ENCODE measurements at regions not wholly inside any gene's neighbourhood (a gene's known extent, or its start where the extent isn't known, plus 50 kb on each side); places are given as distances from the start of the nearest gene placed in this dataset.

DNA sequence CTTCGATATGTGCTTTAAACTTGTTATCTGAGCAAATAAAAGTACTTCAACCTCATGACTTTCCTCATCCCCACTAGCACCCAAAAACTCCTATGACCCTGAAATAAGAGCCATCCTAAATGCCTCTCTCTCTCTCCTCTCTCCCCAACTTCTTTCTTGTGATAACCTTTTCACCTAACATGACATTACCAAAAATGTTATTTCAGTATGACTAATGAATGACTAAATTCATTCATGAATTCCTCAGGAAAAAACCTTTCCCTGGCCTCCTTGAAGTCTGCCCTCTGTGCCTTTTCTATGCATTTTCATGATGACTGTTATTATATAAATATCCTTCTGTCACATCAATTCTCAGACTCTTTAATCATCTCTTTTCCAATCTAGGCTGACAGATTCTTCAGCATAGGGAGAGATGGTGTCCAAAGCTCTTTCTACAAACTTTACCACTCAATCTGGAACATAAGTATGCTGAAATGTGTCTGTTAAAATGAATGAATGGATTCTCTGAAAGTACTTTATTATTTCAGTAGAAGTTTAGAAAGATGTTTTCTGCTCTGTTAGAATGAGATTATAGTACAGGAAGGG lies 114.3 kb upstream of the GGTLC1 start:
- no peak for DNase-seq (ENCODE audit: low read depth)

- DNase-seq (ENCODE audit: low read depth): no peak
Observed at GRCh38 chr20:24102290-24102689, 113.7 kb upstream of the GGTLC1 start.

- DNase-seq (ENCODE audit: low read depth): peak; percentile 41
Observed at GRCh38 chr20:24100370-24101011, 111.9 kb upstream of the GGTLC1 start.

- DNase-seq (ENCODE audit: low read depth): no peak
Observed at GRCh38 chr20:24098886-24099285, 110.3 kb upstream of the GGTLC1 start.

DNA sequence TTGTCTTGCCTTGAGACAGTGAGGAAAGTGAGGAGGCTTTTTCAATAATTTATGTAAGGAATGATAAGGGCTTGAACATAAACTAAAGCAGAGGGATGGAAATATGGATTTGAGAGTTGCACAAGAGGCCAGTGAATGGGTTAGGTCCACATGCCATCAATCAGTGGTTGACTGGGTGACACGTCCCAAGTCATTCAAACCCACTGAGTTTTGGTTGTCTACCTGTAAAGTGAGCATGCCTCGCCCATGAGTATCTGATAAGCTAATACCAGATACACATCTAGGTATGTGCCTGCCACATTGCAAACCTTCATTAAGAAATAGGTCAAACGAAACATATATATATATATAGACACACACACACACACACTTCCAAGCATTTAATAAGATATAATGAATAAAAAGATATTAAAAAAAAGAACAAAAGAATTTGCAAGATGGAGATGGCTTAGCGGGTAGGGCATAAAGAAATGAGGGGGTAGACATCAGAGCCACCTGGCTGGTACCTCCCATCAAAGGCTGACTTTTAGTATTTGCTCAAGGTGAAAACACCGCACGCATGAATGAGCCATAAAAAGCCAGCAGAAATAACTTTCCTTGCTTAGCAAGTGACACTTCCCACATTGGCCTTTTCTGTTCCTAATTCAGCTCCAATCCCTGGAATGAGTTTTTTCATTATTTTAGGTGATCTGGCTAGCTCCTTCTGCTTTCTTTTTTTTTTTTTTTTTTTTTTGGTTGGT lies 109.1 kb upstream of the GGTLC1 start:
- no peak for DNase-seq (ENCODE audit: low read depth)

DNA sequence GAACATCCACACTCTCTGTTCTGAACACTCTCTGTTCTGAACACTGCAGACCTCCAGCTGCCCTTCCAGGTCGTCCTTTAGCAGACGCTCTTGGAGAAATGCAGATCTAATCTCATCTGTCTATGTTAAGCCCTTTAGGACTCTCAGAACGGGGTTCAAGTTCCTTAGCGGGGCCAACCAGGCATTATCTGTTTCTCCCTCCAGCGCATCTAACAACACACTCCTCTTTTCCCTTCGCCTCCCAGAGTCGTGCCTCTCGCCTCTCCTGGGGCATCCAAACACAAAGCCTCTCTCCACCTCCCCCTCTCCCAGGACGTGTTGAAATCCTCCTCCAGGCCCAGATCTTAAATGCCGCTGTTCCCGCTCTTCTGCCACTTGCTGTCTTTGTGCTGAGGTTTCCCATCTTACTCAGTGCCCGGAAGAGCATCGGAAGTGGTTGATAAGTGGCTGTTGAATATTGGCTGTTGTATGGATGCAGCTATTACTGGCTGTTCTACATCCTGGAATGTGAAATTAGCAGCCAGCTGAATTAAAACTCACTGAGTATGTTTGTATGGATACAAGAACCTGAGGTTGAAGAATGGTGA lies 108.4 kb upstream of the GGTLC1 start:
- DNase-seq (ENCODE audit: low read depth): no peak

DNA sequence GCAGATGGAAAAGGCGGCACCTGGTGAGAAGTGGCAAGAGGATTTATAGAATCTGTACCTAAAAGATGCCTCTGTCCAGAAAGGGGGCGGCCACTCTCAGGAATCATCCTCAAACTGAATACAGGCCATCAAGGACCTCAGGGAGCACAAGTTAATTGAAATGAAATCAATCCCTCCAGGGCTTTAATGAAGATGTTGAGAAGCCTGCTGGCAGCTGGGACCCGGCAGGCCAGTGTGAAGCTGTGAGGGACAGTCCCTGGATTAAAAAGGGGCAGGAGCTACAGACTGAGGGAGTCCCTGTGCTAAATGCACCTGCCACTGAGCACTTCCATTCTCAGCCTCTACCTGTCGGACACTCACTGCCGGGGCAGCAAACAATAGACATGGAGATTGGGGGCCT lies 107.7 kb upstream of the GGTLC1 start:
- DNase-seq (ENCODE audit: low read depth): no peak

DNA sequence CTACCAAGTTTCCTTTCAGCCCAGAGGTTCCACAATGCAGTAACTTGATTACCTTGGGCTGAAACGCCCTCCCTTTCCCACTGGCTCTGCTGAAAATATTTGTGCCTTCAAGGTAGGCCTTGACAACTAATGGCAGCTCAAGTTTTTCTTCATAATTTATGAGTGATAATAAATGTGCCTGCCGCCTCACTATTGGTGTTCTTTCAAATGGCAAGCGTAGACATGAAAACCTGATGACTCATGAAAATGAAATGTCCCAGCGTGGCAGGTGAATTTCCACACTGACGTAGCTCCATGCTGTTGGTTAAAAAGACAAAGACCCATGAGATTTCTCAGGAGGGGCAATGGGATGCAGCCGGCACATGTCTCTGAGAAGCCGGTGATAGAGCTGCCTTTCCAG lies 107.2 kb upstream of the GGTLC1 start:
- DNase-seq (ENCODE audit: low read depth): no peak

DNA sequence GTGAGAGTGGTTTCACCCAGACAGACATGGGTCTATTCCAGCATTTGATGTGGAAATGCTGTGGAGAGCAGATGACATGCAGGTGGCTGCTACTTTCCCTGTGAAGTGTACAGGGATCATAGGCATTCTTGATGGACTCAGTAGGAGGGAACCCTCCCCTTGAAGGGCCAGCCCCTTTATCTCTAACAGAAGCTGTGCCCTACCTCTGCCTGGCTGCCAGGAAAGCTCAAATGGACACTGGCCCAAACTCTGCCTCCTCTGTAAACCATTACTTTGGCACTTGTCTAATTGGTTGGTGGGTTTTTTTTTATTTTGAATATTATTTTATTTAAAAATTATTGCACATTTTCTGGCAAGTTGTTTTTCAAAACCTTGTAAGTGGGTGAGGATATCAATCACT lies 106.7 kb upstream of the GGTLC1 start:
- DNase-seq (ENCODE audit: low read depth): no peak

DNA sequence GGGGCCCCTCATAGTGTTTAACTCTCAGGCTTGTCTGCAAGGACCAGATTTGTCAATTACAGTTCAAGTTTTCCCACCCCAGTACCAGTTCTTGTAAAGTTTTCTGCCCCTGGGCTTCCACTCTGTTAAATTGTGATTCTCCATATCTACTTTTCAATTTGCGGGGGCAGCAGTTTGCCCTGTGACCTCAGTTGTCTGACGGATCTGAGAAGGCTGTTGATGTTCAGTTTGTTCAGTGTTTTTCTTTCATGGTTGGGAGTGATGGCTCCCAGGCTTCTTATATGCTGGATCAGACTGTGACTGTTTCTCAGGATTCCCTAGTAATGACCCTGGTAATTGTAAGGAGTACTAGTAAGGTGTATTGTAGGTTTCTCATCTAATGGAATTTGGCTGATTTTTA lies 101.0 kb upstream of the GGTLC1 start:
- DNase-seq (ENCODE audit: low read depth): no peak

GRCh38 chr20:24086121-24086520 lies 97.5 kb upstream of the GGTLC1 start:
- no peak for DNase-seq (ENCODE audit: low read depth)

DNA sequence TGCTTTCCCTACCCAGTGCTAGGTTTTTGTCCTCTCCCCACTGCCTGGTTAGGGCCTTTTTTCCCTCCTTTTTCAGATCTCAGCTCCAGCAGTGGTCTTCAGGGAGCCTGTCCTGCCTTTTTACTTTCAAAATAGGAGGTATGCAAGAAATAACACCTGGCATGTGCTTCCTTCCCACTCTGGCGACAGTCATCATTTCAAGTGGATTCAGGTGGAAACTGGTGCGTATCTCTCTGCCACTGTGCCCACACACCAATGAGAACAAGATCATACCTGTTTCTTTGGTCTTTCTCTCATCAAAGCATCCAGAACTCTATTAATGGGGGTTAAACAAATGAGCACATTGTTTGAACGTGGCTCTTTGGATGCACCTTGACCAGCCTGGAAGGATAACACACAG lies 95.7 kb upstream of the GGTLC1 start:
- DNase-seq (ENCODE audit: low read depth): no peak

- no peak for DNase-seq (ENCODE audit: low read depth)
Observed at GRCh38 chr20:24081077-24081476, 92.5 kb upstream of the GGTLC1 start.

DNA sequence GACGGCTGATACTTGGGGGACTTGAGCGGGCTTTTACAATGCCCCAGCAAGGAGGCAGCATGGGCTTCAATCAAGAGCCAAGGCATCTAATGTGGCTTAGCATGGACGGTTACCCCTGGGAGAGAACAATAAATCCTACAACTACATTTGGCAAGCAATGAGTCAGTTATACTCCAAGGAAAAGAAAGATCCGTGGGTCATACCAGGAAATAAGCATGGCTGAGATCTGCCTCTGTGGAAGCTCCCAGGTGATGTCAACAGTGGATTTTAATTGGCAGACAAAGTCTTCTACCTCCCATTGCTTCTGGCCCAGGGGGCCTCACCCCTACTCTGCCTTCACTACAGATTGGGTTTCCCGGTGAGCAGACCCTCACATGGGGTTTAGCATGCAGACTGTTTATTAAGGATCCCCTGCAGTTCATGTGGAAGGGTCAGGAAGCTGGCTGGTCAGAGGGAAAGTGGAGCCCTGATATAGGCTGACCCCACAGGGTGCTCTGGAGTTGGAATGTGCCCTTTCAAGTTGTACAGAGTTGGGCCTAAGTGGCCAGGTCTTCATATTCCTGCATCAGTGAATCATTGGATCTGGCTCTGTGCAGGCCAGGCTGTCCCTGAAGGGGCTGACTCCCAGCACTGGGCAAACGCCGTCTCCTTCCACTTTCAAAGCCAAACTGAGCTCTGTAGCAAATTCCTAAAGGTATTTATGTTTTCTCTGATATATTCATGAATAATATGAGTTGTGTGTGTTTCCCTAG lies 91.3 kb upstream of the GGTLC1 start:
- DNase-seq (ENCODE audit: low read depth): no peak

- DNase-seq (ENCODE audit: low read depth): no peak
Observed at GRCh38 chr20:24077145-24077544, 88.6 kb upstream of the GGTLC1 start.

GRCh38 chr20:24070679-24071078 lies 82.1 kb upstream of the GGTLC1 start:
- no peak for DNase-seq (ENCODE audit: low read depth)

- peak; percentile 11 for DNase-seq (ENCODE audit: low read depth)
Observed at GRCh38 chr20:24066076-24066700, 77.6 kb upstream of the GGTLC1 start.

DNA sequence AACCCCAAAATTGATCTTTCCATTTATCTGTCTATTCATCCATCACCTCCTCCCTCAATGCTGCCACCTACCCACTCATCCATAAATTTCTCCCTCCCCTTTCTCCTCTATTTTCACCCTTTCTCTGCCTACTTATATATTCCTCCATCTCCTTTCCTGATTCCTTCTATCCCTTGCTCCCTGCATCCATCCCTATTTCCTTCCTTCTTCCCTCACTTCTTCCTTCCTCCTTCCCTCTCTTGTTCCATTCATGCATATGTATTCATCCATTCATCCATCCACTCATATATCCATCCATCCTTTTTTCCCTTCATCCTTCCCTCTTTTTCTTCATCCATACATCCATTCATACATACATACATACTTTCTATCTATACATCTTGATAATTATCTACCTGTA lies 76.3 kb upstream of the GGTLC1 start:
- DNase-seq (ENCODE audit: low read depth): no peak

- no peak for DNase-seq (ENCODE audit: low read depth)
Observed at GRCh38 chr20:24064092-24064491, 75.5 kb upstream of the GGTLC1 start.

DNA sequence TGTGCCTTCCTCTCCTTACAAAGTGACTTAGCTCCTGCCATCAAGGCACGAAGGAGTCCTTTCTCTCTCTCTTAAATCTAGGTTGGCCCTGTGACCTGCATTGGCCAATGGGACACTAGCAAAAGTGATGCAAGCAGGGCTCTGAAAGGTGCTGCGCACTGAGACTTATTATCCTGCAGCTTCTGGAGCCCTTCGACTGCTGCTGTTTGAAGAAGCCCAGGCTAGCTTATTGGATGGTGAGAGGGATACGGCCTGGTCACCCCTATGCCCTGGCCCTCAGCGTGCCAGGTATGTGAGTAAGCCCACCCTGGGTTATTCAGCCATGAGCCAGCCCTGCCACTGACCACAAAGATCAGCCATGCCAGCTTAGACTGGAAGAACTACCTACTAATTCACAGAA lies 74.5 kb upstream of the GGTLC1 start:
- DNase-seq (ENCODE audit: low read depth): no peak

DNA sequence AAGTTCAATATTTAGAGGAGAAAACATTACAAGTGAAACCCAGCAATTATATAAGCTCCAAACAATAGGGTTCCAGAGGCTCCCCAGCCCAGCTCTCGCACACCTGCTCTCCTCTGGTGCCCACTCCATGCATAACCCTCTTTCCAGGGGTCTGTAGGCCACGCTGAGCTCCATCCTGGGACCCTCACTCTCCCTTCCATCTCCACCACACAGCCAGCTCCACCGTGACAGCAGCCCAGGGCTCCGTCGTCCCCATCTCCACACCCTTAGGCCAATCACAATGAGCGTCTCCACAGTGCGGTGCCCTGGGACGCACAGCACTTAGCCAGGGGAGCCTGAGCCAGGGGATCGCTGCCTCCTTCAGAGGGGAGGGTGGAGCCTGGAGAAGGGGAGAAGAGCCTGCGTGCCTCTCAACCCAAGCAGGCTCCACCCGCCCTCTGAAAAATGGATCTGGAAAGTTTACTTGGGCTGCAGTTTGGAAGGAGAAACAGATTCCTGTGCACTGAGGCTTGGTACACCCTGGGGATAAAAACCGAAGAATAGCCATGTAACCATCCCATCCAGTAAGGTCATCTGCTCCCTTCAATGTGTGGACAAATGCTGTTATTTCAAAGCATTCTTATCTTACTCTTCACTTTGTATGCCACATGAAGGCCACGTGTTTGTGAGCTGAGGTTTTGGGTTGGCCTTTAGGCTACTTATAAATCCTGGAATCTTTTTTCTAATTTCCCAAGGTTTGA lies 72.4 kb upstream of the GGTLC1 start:
- no peak for DNase-seq (ENCODE audit: low read depth)
